ENCODE measurements at regions not wholly inside any gene's neighbourhood (a gene's known extent, or its start where the extent isn't known, plus 50 kb on each side); places are given as distances from the start of the nearest gene placed in this dataset.

GRCh38 chr12:61357496-61357895 lies 902.7 kb upstream of the USP15 start:
- no peak for DNase-seq

GRCh38 chr12:61362037-61362436 lies 898.2 kb upstream of the USP15 start:
- no peak for DNase-seq

- DNase-seq: no peak
These were observed 895.2 kb upstream of the USP15 start for GRCh38 chr12:61365001-61365400.

GRCh38 chr12:61367281-61367785 lies 892.9 kb upstream of the USP15 start:
- no peak for DNase-seq

- DNase-seq: no peak
These were observed 890.8 kb upstream of the USP15 start for GRCh38 chr12:61369241-61369910.

- no peak for DNase-seq
These were observed 875.7 kb upstream of the USP15 start for GRCh38 chr12:61384511-61384910.

- no peak for DNase-seq
These were observed 874.4 kb upstream of the USP15 start for GRCh38 chr12:61385771-61386170.

GRCh38 chr12:61397668-61398067 lies 862.5 kb upstream of the USP15 start:
- no peak for DNase-seq

GRCh38 chr12:61412201-61412600 lies 848.0 kb upstream of the USP15 start:
- no peak for DNase-seq

GRCh38 chr12:61414470-61414869 lies 845.7 kb upstream of the USP15 start:
- no peak for DNase-seq

- no peak for DNase-seq
These were observed 837.4 kb upstream of the USP15 start for GRCh38 chr12:61422786-61423185.

- no peak for DNase-seq
These were observed 808.1 kb upstream of the USP15 start for GRCh38 chr12:61452076-61452475.

GRCh38 chr12:61487728-61488127 lies 772.5 kb upstream of the USP15 start:
- DNase-seq: no peak

GRCh38 chr12:61490526-61491498 lies 769.4 kb upstream of the USP15 start:
- DNase-seq: no peak

- no peak for DNase-seq
These were observed 758.0 kb upstream of the USP15 start for GRCh38 chr12:61502179-61502578.

- no peak for DNase-seq
These were observed 755.7 kb upstream of the USP15 start for GRCh38 chr12:61504396-61505080.

- no peak for DNase-seq
These were observed 746.7 kb upstream of the USP15 start for GRCh38 chr12:61513499-61513898.

- DNase-seq: no peak
These were observed 746.2 kb upstream of the USP15 start for GRCh38 chr12:61514016-61514415.

GRCh38 chr12:61521258-61521657 lies 738.9 kb upstream of the USP15 start:
- no peak for DNase-seq

- no peak for DNase-seq
These were observed 736.8 kb upstream of the USP15 start for GRCh38 chr12:61523276-61523992.

GRCh38 chr12:61524851-61525250 lies 735.4 kb upstream of the USP15 start:
- no peak for DNase-seq

- DNase-seq: no peak
These were observed 734.9 kb upstream of the USP15 start for GRCh38 chr12:61525331-61525730.

- no peak for DNase-seq
These were observed 729.7 kb upstream of the USP15 start for GRCh38 chr12:61530456-61530855.

All from NCI-H2171 treated with DMSO at 0.1 percent for 48 hours (cell line).